Motor neuron (in vitro differentiated cells): ENCODE measurements at regions not wholly inside any gene's neighbourhood (a gene's known extent, or its start where the extent isn't known, plus 50 kb on each side); places are given as distances from the start of the nearest gene placed in this dataset.
"Not testable (repeated sequence)": the region's sequence is repeated elsewhere in the genome, so short reads cannot be mapped to it uniquely, and the experiment has no call there.

Experiments
- ATAC-seq, 8 experiments: fragments of 200-7000 bp; cut with Tn5 transposase; replicated peaks in 6 of 8; 2 replicates each; pipeline ENCODE4 v1.8.0; 2021; ENCODE audit warnings: mild to moderate bottlenecking in 8 of 8, moderate library complexity in 8 of 8
- H3K27ac ChIP-seq, 2 donors: fragments of 250-450 bp; sonication (Bioruptor Pico); 2 replicates each; pipeline ENCODE4 v1.9.0; 2021; ENCODE audit warnings: antibody characterized with exemption in 2 of 2, mild to moderate bottlenecking in 2 of 2, moderate library complexity in 1 of 2
- H3K4me1 ChIP-seq, 2 donors: fragments of 250-450 bp; sonication (Bioruptor Pico); replicated peaks in 1 of 2; 2 replicates each; pipeline ENCODE4 v1.6.1; 2021; ENCODE audit warnings: antibody characterized with exemption in 2 of 2, mild to moderate bottlenecking in 2 of 2, moderate library complexity in 1 of 2
- H3K4me3 ChIP-seq, 5 donors: fragments of 250-450 bp; sonication (Bioruptor Pico); 2 replicates each; pipeline ENCODE4 v1.9.0; 2021; ENCODE audit warnings: antibody characterized with exemption in 5 of 5, mild to moderate bottlenecking in 5 of 5, moderate library complexity in 4 of 5
- WGBS, 10 experiments: fragments of 450-650 bp; shearing (Covaris generic); methylation state at CpG; one replicate each; pipeline ENCODE4 v1.0.0; 2022; 5-methylcytosine and 5-hydroxymethylcytosine counted together
- in situ Hi-C, 9 experiments: fragments of 400-800 bp; cut with MboI; loops; one replicate each; pipeline ENCODE4 v1.15.0; 2021; ENCODE audit warnings: low sequenced_read_pairs in 9 of 9, low pct_unique_long_range_greater_than_20kb in 2 of 9; ENCODE audit not compliant: unreplicated experiment in 9 of 9

DNA sequence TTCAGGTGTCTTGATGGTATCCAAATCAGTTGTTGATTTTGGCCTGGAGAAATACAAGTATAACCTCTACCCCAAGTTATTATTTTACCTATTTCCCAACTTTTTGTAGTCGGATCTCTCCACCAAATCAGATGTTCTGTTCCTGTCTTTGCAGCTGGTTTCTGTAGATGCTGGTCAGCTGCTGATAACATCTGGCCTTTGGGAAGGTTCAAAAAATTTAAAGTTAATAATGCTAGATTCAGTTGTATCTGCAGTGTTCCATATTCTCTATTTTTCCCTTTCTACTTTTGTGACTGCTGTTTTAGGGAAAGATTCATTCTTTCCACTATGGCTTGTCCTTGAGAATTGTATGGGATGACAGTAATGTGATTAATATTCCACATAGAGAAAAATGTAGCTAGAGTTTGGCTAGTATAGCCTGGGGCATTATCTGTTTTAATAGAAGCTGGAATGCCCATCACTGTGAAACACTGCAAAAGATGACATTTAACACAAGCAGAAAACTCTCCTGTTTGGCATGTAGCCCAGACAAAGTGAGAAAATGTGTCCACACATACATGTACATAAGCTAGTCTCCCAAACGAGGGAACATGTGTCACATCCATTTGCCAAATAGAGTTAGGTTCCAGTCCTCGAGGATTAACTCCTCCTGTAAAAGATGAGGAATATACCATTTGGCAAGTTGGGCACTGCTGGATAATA lies 99.2 kb downstream of the ZNF100 start:
- H3K4me3 ChIP-seq, ATAC-seq, H3K4me1 ChIP-seq, in situ Hi-C loops, H3K27ac ChIP-seq: not testable (repeated sequence)
- 0 to 83% (median 7%) methylated on average over 1 to 3 of the region's 3 CpGs; no CpG with 5 or more reads in 3 of the 10 experiments for WGBS, 10 experiments

GRCh38 chr19:21655540-21656126 lies 111.7 kb downstream of the ZNF100 start:
- in situ Hi-C loops = no loop called here
- Histone ChIP-seq H3K4me1 (no peaks in the 10 kb centered on the region), H3K27ac (no peak overlapping the region), H3K4me3 (no peak overlapping the region)
- no peak for ATAC-seq
- WGBS, 10 experiments = 10 to 83% (median 43%) methylated on average over 1 to 3 of the region's 3 CpGs; no CpG with 5 or more reads in 2 of the 10 experiments

- H3K4me3 ChIP-seq, H3K4me1 ChIP-seq, H3K27ac ChIP-seq, in situ Hi-C loops, ATAC-seq: not testable (repeated sequence)
- WGBS, 10 experiments = 0 to 58% (median 0%) methylated on average over 1 to 3 of the region's 3 CpGs; no CpG with 5 or more reads in 1 of the 10 experiments
Measured at GRCh38 chr19:21651478-21651877, 115.9 kb downstream of the ZNF100 start.

- Histone ChIP-seq H3K4me3 (no peak overlapping the region), H3K4me1 (no peaks in the 10 kb centered on the region), H3K27ac (no peak overlapping the region)
- ATAC-seq = no peak
- in situ Hi-C loops = no loop called here
- 0 to 80% (median 11%) methylated on average over 1 of the region's 1 CpG; no CpG with 5 or more reads in 6 of the 10 experiments for WGBS, 10 experiments
Measured at GRCh38 chr19:21638776-21639175, 128.6 kb downstream of the ZNF100 start.

- peaks cover 0 to 10% of the 10 kb centered on the region in 2 donors for H3K4me1 ChIP-seq
- in situ Hi-C loops = no loop called here
- no peak overlapping the region for H3K27ac ChIP-seq
- no peak overlapping the region for H3K4me3 ChIP-seq
- WGBS, 10 experiments = 0 to 71% (median 46%) methylated on average over 1 to 7 of the region's 8 CpGs; no CpG with 5 or more reads in 1 of the 10 experiments
- no peak for ATAC-seq
Measured at GRCh38 chr19:21626924-21627697, 121.7 kb downstream of the ZNF429 start.

- ATAC-seq = no peak
- Histone ChIP-seq H3K4me1 (peaks cover 0 to 10% of the 10 kb centered on the region in 2 donors), H3K4me3 (no peak overlapping the region), H3K27ac (no peak overlapping the region)
- WGBS, 10 experiments = 0 to 20% (median 0%) methylated on average over 1 of the region's 1 CpG; no CpG with 5 or more reads in 6 of the 10 experiments
- in situ Hi-C loops = no loop called here
Measured at GRCh38 chr19:21626091-21626490, 120.7 kb downstream of the ZNF429 start.

- Histone ChIP-seq H3K4me1 (peaks cover 0 to 10% of the 10 kb centered on the region in 2 donors), H3K4me3 (no peak overlapping the region), H3K27ac (no peak overlapping the region)
- WGBS, 10 experiments = 0 to 52% (median 17%) methylated on average over 1 to 6 of the region's 6 CpGs; no CpG with 5 or more reads in 1 of the 10 experiments
- in situ Hi-C loops = no loop called here
- ATAC-seq = peak in 2 of 8 experiments; percentile 79 to 84
Measured at GRCh38 chr19:21622920-21623319, 117.5 kb downstream of the ZNF429 start.

- no peak overlapping the region for H3K27ac ChIP-seq
- no peak for ATAC-seq
- H3K4me3 ChIP-seq = no peak overlapping the region
- in situ Hi-C loops = no loop called here
- H3K4me1 ChIP-seq = peaks cover 0 to 10% of the 10 kb centered on the region in 2 donors
- WGBS, 10 experiments = 0 to 89% (median 36%) methylated on average over 1 to 6 of the region's 6 CpGs; no CpG with 5 or more reads in 3 of the 10 experiments
Measured at GRCh38 chr19:21621671-21622070, 116.3 kb downstream of the ZNF429 start.

DNA sequence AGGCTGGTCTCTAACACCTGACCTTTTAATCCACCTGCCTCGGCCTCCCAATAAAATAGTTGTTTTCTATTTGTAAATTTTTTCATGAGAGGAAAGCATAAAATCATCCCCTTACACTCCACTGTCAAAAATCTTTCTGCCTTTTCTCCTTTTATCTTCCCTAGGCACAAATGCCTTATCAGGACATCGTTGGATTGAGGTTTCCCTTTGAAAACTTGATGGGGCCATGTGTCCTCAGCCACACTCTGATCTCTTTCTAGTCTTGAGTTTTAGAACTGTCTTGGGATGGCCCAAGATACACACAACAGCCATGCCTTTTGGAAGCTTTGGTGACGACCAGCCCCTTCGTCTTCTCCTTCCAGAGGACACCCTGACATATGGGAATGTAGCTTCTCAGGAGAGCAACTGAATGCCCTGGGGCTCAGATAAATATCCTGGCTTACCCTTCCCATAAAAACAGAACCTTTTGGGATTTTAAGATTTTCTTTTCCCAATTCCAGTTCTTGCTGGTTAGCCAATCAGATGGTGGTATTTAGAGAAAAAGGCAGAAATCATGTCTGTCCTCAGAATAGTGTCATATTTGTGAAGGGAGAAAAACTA lies 112.4 kb downstream of the ZNF429 start:
- no peak for ATAC-seq
- WGBS, 10 experiments = 0 to 83% (median 25%) methylated on average over 1 to 3 of the region's 4 CpGs; no CpG with 5 or more reads in 1 of the 10 experiments
- in situ Hi-C loops = no loop called here
- Histone ChIP-seq H3K4me3 (no peak overlapping the region), H3K4me1 (no peaks in the 10 kb centered on the region), H3K27ac (no peak overlapping the region)

- H3K4me1 ChIP-seq, H3K27ac ChIP-seq, ATAC-seq, H3K4me3 ChIP-seq, in situ Hi-C loops: not testable (repeated sequence)
- WGBS, 10 experiments = 95% methylated on average over 4 of the region's 19 CpGs; no CpG with 5 or more reads in 9 of the 10 experiments
Measured at GRCh38 chr19:21614776-21615175, 109.4 kb downstream of the ZNF429 start.

DNA sequence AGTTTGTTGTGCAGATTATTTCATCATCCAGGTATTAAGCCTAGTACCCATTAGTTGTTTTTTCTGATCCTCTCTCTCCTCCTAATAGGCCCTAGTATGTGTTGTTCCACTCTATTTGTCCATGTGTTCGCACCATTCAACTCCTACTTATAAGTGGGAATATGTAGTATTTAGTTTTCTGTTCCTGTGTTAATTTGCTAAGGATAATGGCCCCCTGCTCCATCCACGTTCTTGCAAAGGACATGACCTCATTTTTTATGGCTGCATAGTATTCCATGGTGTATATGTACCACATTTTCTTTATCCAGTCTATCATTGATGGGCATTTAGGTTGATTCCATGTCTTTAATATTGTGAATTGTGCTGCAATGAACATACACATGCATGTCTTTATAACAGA lies 107.8 kb downstream of the ZNF429 start:
- H3K27ac ChIP-seq, ATAC-seq, H3K4me3 ChIP-seq, in situ Hi-C loops, H3K4me1 ChIP-seq: not testable (repeated sequence)
- 0 to 46% (median 5%) methylated on average over 1 to 2 of the region's 2 CpGs for WGBS, 10 experiments

GRCh38 chr19:21612403-21612872 lies 107.0 kb downstream of the ZNF429 start:
- H3K27ac ChIP-seq = peak overlapping the region in 1 of 2 donors; percentile 73
- 0 to 100% (median 25%) methylated on average over 1 of the region's 1 CpG; no CpG with 5 or more reads in 5 of the 10 experiments for WGBS, 10 experiments
- no peak for ATAC-seq

More at GRCh38 chr19:21612403-21612872, 107.0 kb downstream of the ZNF429 start:
- in situ Hi-C loops = no loop called here
- H3K4me3 ChIP-seq = no peak overlapping the region
- peaks cover 0 to 3% of the 10 kb centered on the region in 2 donors for H3K4me1 ChIP-seq
